SK-MEL-5 (cell line): ENCODE measurements at regions not wholly inside any gene's neighbourhood (a gene's known extent, or its start where the extent isn't known, plus 50 kb on each side); places are given as distances from the start of the nearest gene placed in this dataset.

Experiments used
- DNase-seq: peaks from one replicate; pipeline ENCODE4 v3.0.0-alpha.2; 2016; ENCODE audit warnings: low read depth, low spot score
- in situ Hi-C: cut with HindIII; loops from 2 replicates; pipeline ENCODE4 v1.10.0; 2016; ENCODE audit warnings: low sequenced_read_pairs, high pct_unique_total_duplicates, low pct_unique_long_range_greater_than_20kb

DNA sequence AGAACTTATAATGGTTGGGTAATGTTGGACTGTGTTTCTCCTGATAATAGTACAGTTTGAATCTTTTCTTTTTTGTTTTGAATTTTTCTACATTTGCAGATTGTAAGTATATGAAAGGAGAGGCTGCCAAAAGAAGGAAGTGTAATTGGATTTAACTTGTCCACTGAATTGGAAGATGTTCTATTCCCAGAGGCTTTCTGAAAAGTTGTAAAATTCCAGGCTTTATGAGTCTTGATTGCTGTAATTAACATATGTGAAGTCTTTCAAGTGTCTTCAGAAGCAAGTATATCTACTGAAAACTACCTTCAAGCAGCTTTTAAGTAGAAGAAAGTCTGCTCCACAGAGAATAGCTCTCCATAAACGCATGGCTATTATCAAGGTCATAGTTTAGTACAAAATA lies 2456.4 kb downstream of the PCDH7 start:
- in situ Hi-C loops = no loop called here
- no peak for DNase-seq

DNA sequence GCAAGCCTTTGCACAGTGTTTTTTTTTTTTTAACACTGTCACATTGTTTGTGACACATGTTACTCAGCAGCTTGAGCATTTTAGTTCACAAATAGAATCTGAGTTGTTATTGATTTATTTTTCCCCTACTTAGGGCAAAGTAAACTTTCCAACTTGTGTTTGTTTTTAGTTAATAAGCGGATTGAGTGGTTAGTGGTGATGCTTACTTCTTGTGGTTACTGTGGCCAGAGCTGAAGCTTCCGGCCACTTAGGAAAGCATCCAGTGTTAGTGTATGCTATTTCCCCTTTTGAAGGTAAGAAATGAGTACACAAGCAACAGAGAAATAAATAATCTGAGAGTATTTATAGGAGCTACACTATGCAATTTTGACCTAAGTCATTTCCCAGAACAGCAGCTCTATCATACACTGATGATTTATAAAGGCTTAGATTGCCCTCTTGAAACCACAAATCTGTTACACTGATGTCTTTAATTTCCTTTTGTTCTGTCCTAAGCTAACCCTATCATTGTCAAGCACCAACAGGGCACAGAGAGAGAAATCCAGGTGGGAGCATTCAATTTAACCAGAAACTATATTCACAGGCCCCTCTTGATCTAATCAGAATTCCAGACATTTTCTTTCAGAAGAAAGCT lies 2464.6 kb downstream of the PCDH7 start:
- in situ Hi-C loops = no loop called here
- no peak for DNase-seq

DNA sequence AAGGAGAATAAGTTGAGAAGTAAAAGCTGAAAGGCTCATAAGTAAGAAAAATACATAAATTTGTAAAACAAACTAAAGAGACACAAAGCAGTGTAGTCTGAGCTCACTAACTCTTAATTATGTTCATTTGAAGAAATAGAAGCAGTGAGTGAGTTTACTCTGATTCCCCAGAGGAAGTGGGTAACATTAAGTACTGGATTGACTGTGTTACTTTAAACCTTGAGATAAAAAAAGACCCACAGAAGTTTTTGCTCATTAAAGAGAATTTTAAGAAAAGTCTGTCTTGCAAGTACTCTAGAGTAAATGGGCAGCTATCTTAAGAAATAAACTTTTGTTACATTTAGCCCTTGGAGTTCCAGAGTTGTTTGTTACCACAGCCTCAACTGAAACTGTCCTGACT lies 2466.9 kb downstream of the PCDH7 start:
- in situ Hi-C loops = no loop called here

DNA sequence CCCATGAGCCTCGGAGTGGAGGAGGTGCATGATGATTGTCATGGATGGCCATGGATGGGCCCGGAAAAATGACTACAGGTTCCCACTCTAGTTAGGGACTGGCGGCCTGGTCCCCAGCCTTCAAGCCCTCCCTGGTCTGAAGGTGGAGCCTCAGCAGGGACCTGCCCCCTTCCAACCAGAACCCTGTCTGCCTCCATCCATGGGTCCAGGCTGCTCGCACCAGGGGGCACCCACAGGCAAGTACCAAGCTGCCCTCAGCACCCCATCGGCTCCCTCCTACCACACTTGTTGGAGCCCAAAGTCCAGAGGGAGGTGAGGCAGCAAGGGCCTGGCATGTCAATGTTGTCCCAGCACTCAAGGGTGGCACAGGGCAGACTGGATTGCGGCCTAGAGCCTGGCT lies 2468.6 kb downstream of the PCDH7 start:
- in situ Hi-C loops = no loop called here
- DNase-seq = no peak

More for the DNA sequence above, 2466.9 kb downstream of the PCDH7 start:
- DNase-seq = no peak

DNA sequence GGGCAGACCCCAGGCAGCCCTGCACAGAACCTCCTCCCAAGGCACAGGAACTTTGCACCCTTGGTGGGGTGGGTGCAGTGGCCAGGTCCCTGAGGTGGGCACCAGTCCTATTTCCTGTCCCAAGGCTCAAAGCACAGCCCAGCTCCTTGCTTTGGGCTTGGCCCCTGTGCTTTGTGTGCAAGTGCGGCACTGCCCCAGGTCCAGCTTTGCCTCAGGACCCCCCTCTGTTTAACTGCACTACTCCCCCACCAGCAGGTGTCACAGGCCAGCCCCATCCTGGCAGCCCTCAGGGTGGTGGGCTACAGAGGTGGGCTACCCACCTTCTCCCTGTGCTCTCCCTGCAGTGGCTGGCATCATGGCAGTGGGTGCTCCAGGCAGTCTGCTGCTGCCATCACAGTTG lies 2469.0 kb downstream of the PCDH7 start:
- in situ Hi-C loops = no loop called here

DNA sequence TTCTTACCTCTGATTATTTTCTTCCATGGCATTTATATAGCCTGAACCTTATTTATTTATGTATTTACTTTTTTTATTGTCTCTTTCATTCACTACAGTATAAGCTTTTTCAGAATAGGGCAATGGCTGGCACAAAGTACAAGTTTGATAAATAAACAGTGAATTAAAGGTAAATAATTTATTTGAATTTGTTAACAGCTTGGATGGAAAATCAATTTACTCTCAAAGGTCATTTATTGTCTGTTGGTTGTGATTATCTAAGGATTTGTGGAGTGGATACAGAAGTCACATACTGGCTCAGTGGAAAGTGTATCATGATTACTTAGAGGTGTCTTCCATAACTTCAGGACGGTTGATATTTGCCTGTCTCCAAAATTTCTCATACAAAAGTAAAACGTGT lies 2472.9 kb downstream of the PCDH7 start:
- no peak for DNase-seq
- in situ Hi-C loops = no loop called here

More for the DNA sequence above, 2469.0 kb downstream of the PCDH7 start:
- DNase-seq = no peak

DNA sequence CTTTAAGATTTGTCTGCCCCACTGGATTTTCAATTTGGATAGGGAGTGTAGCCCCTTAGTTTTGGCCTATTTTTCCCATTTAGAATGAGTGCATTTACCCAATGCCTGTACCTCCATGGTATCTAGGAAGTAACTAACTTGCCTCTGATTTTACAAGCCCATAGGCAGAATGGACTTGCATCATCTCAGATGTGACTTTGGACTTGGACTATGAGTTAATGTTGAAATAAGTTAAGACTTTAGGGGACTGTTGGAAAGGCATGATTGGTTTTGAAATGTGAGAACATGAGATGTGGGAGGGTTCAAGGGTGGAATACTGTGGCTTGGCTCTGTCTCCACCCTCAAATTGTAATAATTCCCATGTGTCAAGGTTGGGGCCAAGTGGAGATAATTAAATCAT lies 2480.2 kb downstream of the PCDH7 start:
- DNase-seq = no peak
- in situ Hi-C loops = no loop called here

DNA sequence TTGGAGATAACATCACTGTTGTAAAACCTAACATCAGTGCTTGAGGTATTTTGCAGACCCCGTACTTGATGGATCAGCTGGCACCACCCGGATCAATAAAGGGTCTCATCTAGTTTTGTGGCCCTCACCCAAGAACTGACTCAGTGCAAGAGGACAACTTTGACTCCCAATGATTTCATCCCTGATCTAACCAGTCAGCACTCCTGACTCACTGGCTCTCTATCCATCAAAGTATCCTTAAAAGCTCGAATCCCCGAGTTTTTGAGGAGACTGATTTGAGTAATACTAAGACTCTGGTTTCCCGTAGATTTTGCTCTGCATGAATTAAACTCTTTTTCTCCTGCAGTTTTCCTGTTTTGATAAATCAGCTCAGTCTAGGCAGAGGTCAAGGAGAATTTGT lies 2498.1 kb downstream of the PCDH7 start:
- in situ Hi-C loops = no loop called here
- DNase-seq = no peak

DNA sequence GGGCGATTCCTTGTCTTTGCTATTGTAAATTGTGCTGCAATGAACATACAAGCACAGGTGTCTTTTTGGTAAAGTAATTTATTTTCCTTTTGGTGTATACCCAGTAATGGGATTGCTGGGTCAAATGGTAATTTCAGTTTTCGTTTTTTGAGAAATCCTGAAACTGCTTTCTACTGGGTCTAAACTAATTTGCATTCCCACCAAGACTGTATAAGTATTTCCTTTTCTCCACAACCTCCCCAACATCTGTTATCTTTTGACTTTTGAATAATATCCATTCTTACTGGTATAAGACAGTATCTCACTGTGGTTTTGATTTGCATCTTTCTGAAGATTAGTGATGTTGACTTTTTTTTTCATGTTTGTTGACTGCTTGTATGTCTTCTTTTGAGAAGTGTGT lies 2506.0 kb downstream of the PCDH7 start:
- no peak for DNase-seq
- in situ Hi-C loops = no loop called here

DNA sequence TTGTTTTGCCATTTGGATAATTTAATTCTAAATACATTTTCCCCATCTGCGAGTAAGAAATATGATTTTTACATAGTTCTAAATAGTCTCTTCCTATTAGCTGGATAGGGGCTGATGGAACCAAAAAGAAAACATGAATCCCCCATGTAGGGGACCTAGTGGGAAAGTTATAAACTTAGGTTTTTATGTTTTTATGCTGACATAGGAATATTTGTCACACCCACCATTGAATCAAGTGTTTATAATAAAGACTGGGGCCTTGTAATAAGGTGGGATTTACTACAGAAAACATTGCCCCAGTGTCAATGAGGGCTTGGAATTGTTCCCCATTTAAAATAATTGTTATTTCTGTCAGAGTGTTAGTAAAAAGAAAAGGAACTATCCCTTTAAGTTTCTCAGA lies 2506.6 kb downstream of the PCDH7 start:
- in situ Hi-C loops = no loop called here
- no peak for DNase-seq

DNA sequence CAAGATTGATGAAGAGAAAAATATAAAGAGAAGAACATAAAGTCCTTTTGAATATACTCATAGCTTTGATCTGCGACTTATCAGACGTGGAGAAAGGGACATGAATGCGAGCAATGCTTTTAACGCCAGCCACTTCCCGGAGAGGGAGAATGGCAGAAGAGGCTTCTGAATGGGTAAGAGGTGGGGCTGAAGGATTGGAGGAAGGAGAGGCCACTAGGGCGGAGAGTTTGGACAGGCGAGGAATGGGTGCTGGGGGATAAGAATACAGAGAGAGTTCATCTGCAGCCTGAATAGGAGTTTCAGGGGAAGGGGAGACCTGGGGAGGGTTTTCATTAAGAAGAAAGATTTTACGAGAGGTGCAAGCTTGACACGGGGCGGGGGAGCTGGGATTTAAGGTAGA lies 2534.9 kb downstream of the PCDH7 start:
- in situ Hi-C loops = no loop called here
- DNase-seq = no peak

DNA sequence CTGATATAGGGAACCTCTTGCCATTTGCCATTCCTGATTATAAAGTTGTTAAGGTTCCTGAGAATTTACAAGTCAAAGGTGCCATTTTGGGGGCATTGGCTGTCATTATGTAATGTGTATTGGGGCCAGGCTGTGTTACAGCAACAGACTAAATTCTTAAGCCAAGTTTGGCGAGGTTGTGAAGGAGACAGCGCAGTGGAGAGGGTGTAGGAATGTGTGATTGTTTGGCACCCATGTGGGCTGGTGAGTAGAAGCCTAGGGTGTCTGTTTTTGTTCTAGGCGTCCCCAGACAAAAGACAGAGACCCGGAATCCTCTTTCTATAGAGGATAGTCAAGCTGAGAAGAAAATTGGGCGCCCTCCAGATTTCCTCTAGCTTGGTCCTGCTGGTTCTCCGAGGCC lies 2535.3 kb downstream of the PCDH7 start:
- no peak for DNase-seq
- in situ Hi-C loops = no loop called here

DNA sequence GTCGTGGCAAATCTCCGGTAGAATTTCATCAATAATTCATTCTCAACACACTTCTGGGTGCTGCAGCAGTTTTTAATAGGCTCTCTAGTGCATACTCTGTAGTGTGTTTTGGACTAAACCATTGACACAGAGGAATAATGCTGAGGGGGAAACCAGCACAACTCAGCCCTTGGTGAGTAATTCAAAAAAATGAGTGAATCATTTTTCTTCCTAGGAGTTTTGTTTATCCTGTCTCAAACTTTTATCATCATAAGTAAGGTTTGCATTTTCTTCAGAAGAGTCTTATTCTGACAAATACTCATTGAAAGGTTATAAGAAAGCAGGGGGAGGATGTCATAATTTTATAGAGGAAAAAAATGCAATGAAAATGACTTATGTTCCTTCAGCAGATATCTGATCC lies 2542.7 kb downstream of the PCDH7 start:
- in situ Hi-C loops = no loop called here
- DNase-seq = no peak

DNA sequence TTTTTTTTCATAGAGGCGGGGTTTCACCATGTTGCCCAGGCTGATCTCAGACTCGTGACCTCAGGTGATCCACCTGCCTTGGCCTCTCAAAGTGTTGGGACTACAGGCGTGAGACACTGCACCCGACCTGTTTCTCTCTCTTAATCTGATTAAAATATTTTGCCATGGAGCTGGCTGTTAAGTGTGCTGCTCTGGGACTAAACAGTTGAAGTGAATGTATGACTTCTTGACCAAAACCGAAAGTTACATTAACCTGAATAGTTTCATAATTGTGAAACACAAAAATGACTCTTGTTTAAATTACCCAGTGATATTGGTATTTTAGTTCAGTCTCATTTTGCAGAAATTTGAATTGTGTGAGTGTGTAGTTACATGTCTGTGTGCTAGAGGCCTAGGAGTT lies 2548.6 kb downstream of the PCDH7 start:
- in situ Hi-C loops = no loop called here
- no peak for DNase-seq

DNA sequence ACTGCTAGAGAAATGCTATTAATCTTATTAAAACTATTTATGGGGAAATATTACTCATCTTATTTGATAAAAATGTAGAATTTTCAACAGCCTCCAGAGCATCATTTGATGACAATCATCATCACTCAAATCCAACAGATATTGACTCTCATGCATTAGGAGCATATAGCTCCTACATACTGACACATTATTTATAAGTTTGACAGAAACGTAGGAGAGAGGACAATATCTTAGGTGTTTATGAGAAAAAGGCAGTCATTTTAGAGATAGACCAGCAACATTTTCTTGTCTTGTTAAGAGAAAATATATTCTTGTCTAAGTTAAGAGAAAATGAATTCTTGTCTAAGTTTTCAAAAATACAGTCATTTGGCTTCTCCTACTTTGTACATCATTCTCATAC lies 2550.2 kb downstream of the PCDH7 start:
- DNase-seq = no peak
- in situ Hi-C loops = no loop called here

DNA sequence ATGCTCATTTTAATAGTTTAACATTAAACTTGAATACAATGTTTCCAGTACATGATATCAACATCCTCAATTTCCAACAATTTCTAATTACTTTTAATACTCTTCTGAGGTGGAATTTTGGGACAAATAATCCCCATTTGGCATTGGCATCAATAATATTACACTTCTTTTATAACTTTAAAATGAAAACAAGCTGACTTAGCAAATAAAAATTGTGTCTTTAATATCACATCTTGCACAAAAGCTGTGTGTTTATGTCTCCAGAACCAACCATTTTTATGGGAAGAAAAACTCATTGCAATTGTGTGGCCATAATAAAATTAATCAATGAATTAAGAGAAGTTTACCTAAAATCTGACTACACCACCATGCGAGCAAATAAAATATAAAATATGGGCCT lies 2552.6 kb downstream of the PCDH7 start:
- DNase-seq = no peak
- in situ Hi-C loops = no loop called here

DNA sequence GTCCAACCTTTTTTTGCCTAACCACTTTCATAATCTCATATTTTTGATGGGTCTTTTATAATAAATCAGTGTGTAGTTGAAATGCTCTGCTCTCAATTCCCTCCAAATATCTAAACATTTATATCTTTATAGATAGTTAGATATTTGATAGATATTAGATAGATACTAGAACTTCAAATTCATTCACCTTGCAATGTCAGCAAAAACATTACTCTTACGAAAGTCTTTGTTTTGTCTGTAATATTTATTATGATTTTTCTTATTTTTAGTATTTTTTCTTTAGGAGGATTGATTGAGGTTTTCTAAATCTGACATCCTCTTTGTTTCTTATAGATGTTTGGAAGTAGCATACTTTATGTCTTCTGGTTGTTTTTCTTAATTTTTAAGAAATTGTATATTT lies 2563.6 kb downstream of the PCDH7 start:
- in situ Hi-C loops = no loop called here
- DNase-seq = no peak

DNA sequence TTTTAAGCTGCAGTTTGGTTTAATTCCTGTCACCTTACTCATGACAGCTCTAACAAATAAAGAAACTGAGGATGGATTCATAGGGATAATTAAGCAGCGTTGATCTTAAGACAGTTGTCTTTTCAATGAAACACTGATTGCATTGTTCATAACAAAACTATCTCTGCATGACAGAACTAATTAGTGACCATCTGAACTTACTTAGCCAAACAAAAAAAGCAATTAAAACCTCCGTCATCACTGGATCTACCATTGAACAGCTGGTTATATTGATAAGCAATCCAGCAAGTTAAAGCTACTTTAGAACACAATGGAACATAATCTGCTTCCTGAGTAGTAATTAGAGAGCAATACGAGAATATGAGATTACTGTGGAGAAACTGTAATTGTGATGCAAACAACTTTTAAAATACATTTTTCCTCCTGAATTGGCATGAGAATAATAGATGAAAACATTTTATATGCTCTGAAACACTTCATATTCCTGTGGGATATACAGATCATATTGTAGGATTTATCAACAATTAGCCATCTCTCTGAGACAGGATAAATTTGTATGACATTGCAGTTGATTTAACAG lies 2576.8 kb downstream of the PCDH7 start:
- no peak for DNase-seq
- in situ Hi-C loops = no loop called here

DNA sequence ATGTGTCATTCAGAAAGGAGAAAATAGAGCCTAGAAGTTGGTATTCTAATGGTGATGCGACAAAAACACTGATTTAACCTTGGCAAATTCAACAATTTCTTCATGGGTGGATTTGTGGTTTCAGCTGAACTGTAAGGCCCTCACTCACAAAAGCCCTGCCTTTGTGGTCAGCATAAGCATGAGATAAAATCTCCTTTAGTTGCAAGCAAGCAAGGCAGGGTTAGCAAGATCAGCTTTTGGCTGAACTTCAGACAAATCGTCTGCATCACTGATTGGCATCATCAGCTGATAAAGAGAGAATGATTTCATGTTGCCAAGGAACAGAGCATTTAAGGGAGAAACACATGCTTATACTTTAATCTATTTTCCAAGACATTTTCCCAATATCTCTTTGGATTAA lies 2582.2 kb downstream of the PCDH7 start:
- in situ Hi-C loops = no loop called here
- no peak for DNase-seq

DNA sequence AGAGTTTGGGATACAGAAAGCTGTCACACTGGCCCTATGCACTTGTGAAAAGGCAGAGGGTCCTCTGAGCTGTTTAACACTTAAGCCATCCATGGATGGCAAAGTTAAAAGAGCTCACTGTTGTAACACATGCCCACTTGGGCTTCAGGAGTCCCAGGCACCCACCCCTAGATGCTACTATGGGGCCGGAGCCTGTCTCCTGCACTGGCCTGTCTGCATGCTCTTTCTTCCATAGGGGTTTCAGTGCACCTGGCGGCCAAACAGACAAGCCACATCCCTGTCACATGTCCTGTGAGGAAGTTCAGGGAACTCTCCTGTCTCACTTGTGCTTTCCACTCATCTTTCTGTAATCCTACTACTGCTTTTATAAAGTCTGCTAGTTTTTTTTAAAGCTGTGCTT lies 2586.0 kb downstream of the PCDH7 start:
- DNase-seq = no peak
- in situ Hi-C loops = no loop called here
